ENCODE measurements at regions not wholly inside any gene's neighbourhood (a gene's known extent, or its start where the extent isn't known, plus 50 kb on each side); places are given as distances from the start of the nearest gene placed in this dataset.

- TF ChIP-seq CTCF (IDR thresholded peaks at IDR 0.05): no peak
- no peak for TF ChIP-seq POLR2A (IDR thresholded peaks at IDR 0.05; ENCODE audit: low read depth)
- TF ChIP-seq POLR2AphosphoS5 (IDR thresholded peaks at IDR 0.05): no peak
These were observed 267.6 kb downstream of the CETN3 start for GRCh38 chr5:90141984-90142383.

All from esophagus muscularis mucosa (tissue), 3 donors.